SK-MEL-5 (cell line): ENCODE measurements at regions not wholly inside any gene's neighbourhood (a gene's known extent, or its start where the extent isn't known, plus 50 kb on each side); places are given as distances from the start of the nearest gene placed in this dataset.

ENCODE experiments used
- DNase-seq: peaks from one replicate; pipeline ENCODE4 v3.0.0-alpha.2; 2016; ENCODE audit warnings: low read depth, low spot score
- in situ Hi-C: cut with HindIII; loops from 2 replicates; pipeline ENCODE4 v1.10.0; 2016; ENCODE audit warnings: low sequenced_read_pairs, high pct_unique_total_duplicates, low pct_unique_long_range_greater_than_20kb

GRCh38 chr12:107304588-107305532 lies 211.5 kb upstream of the CRY1 start:
- DNase-seq: no peak
- in situ Hi-C loops: no loop called here

- in situ Hi-C loops: no loop called here
- no peak for DNase-seq
These were observed 212.9 kb upstream of the CRY1 start for GRCh38 chr12:107306141-107306659.

GRCh38 chr12:107308310-107308709 lies 215.0 kb upstream of the CRY1 start:
- in situ Hi-C loops: no loop called here

GRCh38 chr12:107309020-107309419 lies 215.7 kb upstream of the CRY1 start:
- in situ Hi-C loops: no loop called here
- no peak for DNase-seq

More at GRCh38 chr12:107308310-107308709, 215.0 kb upstream of the CRY1 start:
- no peak for DNase-seq

- no peak for DNase-seq
- in situ Hi-C loops: no loop called here
These were observed 217.3 kb upstream of the CRY1 start for GRCh38 chr12:107310621-107311020.

GRCh38 chr12:107311682-107312081 lies 218.3 kb upstream of the CRY1 start:
- in situ Hi-C loops: no loop called here
- no peak for DNase-seq

GRCh38 chr12:107317751-107318555 lies 224.6 kb upstream of the CRY1 start:
- in situ Hi-C loops: no loop called here

GRCh38 chr12:107318556-107318805 lies 225.1 kb upstream of the CRY1 start:
- in situ Hi-C loops: no loop called here
- no peak for DNase-seq

More at GRCh38 chr12:107317751-107318555, 224.6 kb upstream of the CRY1 start:
- peak; percentile 54 for DNase-seq

GRCh38 chr12:107318806-107319532 lies 225.6 kb upstream of the CRY1 start:
- in situ Hi-C loops: no loop called here
- no peak for DNase-seq

GRCh38 chr12:107319533-107320032 lies 226.2 kb upstream of the CRY1 start:
- DNase-seq: no peak
- in situ Hi-C loops: no loop called here

GRCh38 chr12:107320033-107320928 lies 226.9 kb upstream of the CRY1 start:
- DNase-seq: no peak
- in situ Hi-C loops: no loop called here

GRCh38 chr12:107320929-107321631 lies 227.7 kb upstream of the CRY1 start:
- no peak for DNase-seq
- in situ Hi-C loops: no loop called here

- DNase-seq: no peak
- in situ Hi-C loops: no loop called here
These were observed 228.7 kb upstream of the CRY1 start for GRCh38 chr12:107322063-107322462.

GRCh38 chr12:107325075-107325608 lies 231.8 kb upstream of the CRY1 start:
- no peak for DNase-seq
- in situ Hi-C loops: no loop called here

GRCh38 chr12:107326237-107326636 lies 232.9 kb upstream of the CRY1 start:
- in situ Hi-C loops: no loop called here
- no peak for DNase-seq

GRCh38 chr12:107327651-107328182 lies 234.4 kb upstream of the CRY1 start:
- in situ Hi-C loops: no loop called here
- DNase-seq: no peak
